Breast epithelium (tissue), 4 donors: ENCODE measurements at regions not wholly inside any gene's neighbourhood (a gene's known extent, or its start where the extent isn't known, plus 50 kb on each side); places are given as distances from the start of the nearest gene placed in this dataset.

Experiments used
- DNase-seq, 2 donors: peaks; one replicate each; pipeline ENCODE4 v3.0.0-alpha.2; 2019; ENCODE audit warnings: low spot score in 2 of 2
- H3K27ac ChIP-seq, 2 donors: fragments of 200-600 bp; sonication (generic) in 1 of 2; one replicate each; pipeline ENCODE4 v1.5.1; 2016 to 2019; ENCODE audit warnings: mild to moderate bottlenecking in 1 of 2
- H3K27me3 ChIP-seq, 2 donors: fragments of 200-600 bp; sonication (generic) in 1 of 2; one replicate each; pipeline versions ENCODE4 v1.5.1 to v1.6.0; 2017 to 2019; ENCODE audit warnings: control low read depth in 1 of 2, mild to moderate bottlenecking in 1 of 2
- H3K36me3 ChIP-seq: fragments of 200-600 bp; one replicate; pipeline ENCODE4 v1.5.1; 2019
- H3K4me1 ChIP-seq, 2 donors: fragments of 200-600 bp; sonication (generic); one replicate each; pipeline ENCODE4 v1.5.1; 2016 to 2019; ENCODE audit warnings: control low read depth in 1 of 2
- H3K4me3 ChIP-seq, 3 donors: fragments of 200-600 bp; sonication (generic); 1 replicate in 2 of 3; 2 replicates in 1 of 3; pipeline ENCODE4 v1.5.1; 2016 to 2019; ENCODE audit warnings: mild to moderate bottlenecking in 3 of 3, moderate library complexity in 2 of 3
- H3K9me3 ChIP-seq, 2 donors: fragments of 200-600 bp; sonication (generic) in 1 of 2; one replicate each; pipeline ENCODE4 v1.5.1; 2016 to 2019; ENCODE audit warnings: control low read depth in 1 of 2
- CTCF ChIP-seq, 3 donors: fragments of 450-650 bp; IDR thresholded peaks; one replicate each; pipeline ENCODE4 v1.5.1; 2016 to 2017; ENCODE audit warnings: antibody characterized with exemption in 3 of 3, mild to moderate bottlenecking in 3 of 3, moderate library complexity in 3 of 3
- POLR2A ChIP-seq: fragments of 450-650 bp; IDR thresholded peaks from one replicate; pipeline ENCODE4 v1.6.1; 2016; ENCODE audit warnings: antibody characterized with exemption, mild to moderate bottlenecking, moderate library complexity
- POLR2AphosphoS5 ChIP-seq, 3 donors: sonication (generic); formaldehyde crosslinking; IDR thresholded peaks; one replicate each; pipeline ENCODE4 v1.6.1; 2017; ENCODE audit warnings: antibody characterized with exemption in 3 of 3
- intact Hi-C: fragments of 100-400 bp; cut with DNase I; formaldehyde crosslinking; loops from one replicate; pipeline ENCODE4 v1.15.1; 2023; ENCODE audit warnings: low total_unique reads

DNA sequence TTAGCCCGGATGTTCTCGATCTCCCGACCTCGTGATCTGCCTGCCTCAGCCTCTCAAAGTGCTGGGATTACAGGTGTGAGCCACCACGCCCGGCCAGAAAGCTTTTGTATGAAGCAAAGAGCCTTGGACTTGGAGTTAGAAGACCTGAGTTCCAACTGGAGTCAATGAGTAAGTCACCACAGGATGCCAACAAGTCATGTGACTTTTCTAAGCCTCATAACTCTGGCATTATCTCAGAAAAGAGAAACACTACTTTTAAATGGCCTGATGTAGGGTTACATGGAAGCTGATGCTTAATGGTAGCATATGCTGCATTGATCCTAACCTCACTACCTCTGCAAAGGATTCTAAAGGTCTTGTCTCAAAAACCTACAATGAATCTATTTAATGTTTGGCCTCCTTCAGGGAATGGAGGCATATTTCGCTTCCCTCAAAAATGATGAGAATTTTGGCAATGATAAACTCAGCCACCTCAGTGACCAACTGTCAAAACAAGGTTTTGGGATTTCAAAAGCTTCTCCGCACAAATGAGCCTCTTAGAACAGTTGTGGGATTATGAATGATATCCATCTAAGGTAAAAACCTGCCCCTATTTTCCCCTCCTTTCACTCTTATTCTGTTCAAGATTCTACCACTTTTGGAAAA is 236.8 kb downstream of the ACTL7B start:
- no peak for DNase-seq

DNA sequence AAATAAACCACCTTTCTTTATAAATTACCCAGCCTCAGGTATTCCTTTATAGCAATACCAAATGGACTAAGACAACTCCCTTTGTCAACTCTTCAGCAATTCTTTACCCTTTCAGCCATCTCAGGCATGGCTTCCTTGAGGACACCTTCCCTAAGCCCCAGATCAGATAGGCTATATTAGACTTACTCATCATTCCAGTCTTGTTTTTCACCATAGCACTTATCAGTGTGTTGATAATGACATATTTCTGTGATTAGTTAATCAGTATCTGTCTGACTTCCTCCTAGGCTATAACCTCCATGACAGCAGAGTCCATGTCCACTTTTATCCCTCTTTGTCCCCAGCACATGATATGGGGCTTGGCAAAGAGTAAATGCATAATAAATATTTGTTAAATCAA is 238.1 kb downstream of the ACTL7B start:
- TF ChIP-seq POLR2AphosphoS5 (IDR thresholded peaks at IDR 0.05), result no peak
- no peak overlapping the region for H3K27ac ChIP-seq
- no peaks in the 10 kb centered on the region for H3K36me3 ChIP-seq
- no peak overlapping the region for H3K4me3 ChIP-seq
- no peaks in the 10 kb centered on the region for H3K4me1 ChIP-seq
- no peaks in the 10 kb centered on the region for H3K27me3 ChIP-seq
- DNase-seq, result no peak
- no peaks in the 10 kb centered on the region for H3K9me3 ChIP-seq
- intact Hi-C loops, result no loop called here

More for the DNA sequence above, 236.8 kb downstream of the ACTL7B start:
- Histone ChIP-seq H3K27me3 (no peaks in the 10 kb centered on the region), H3K36me3 (no peaks in the 10 kb centered on the region), H3K4me1 (no peaks in the 10 kb centered on the region), H3K27ac (no peak overlapping the region), H3K9me3 (no peaks in the 10 kb centered on the region), H3K4me3 (no peak overlapping the region)
- intact Hi-C loops, result no loop called here
- TF ChIP-seq CTCF (IDR thresholded peaks at IDR 0.05) (no peak), POLR2AphosphoS5 (IDR thresholded peaks at IDR 0.05) (no peak), POLR2A (no peak)

GRCh38 chr9:108615152-108615551 is 240.6 kb downstream of the ACTL7B start:
- intact Hi-C loops, result no loop called here
- Histone ChIP-seq H3K27me3 (no peaks in the 10 kb centered on the region), H3K4me1 (no peaks in the 10 kb centered on the region), H3K4me3 (no peak overlapping the region), H3K36me3 (no peaks in the 10 kb centered on the region), H3K27ac (no peak overlapping the region), H3K9me3 (no peaks in the 10 kb centered on the region)
- DNase-seq, result no peak
- no peak for TF ChIP-seq POLR2AphosphoS5 (IDR thresholded peaks at IDR 0.05)
- no peak for TF ChIP-seq CTCF (IDR thresholded peaks at IDR 0.05)
- no peak for TF ChIP-seq POLR2A

- H3K4me3 ChIP-seq, result no peak overlapping the region
- intact Hi-C loops, result no loop called here
These were observed 243.3 kb downstream of the ACTL7B start for GRCh38 chr9:108612513-108612912.

GRCh38 chr9:108609897-108610253 is 245.9 kb downstream of the ACTL7B start:
- intact Hi-C loops, result no loop called here
- no peak overlapping the region for H3K27ac ChIP-seq
- DNase-seq, result no peak
- H3K36me3 ChIP-seq, result no peaks in the 10 kb centered on the region
- no peaks in the 10 kb centered on the region for H3K9me3 ChIP-seq
- H3K4me1 ChIP-seq, result no peaks in the 10 kb centered on the region
- no peaks in the 10 kb centered on the region for H3K27me3 ChIP-seq
- H3K4me3 ChIP-seq, result no peak overlapping the region
- TF ChIP-seq CTCF (IDR thresholded peaks at IDR 0.05) (no peak), POLR2A (no peak), POLR2AphosphoS5 (IDR thresholded peaks at IDR 0.05) (no peak)

More at GRCh38 chr9:108612513-108612912, 243.3 kb downstream of the ACTL7B start:
- Histone ChIP-seq H3K4me1 (no peaks in the 10 kb centered on the region), H3K9me3 (no peaks in the 10 kb centered on the region), H3K27ac (no peak overlapping the region), H3K27me3 (no peaks in the 10 kb centered on the region), H3K36me3 (no peaks in the 10 kb centered on the region)
- TF ChIP-seq POLR2AphosphoS5 (IDR thresholded peaks at IDR 0.05) (no peak), POLR2A (no peak), CTCF (IDR thresholded peaks at IDR 0.05) (no peak)
- no peak for DNase-seq
